GM19397 (cell line): ENCODE measurements at regions not wholly inside any gene's neighbourhood (a gene's known extent, or its start where the extent isn't known, plus 50 kb on each side); places are given as distances from the start of the nearest gene placed in this dataset.

Source experiments
- ATAC-seq: cut with Tn5 transposase; IDR thresholded peaks from one replicate; pipeline ENCODE4 v1.9.1; 2021; ENCODE audit warnings: mild to moderate bottlenecking, moderate library complexity; ENCODE audit not compliant: unreplicated experiment

DNA sequence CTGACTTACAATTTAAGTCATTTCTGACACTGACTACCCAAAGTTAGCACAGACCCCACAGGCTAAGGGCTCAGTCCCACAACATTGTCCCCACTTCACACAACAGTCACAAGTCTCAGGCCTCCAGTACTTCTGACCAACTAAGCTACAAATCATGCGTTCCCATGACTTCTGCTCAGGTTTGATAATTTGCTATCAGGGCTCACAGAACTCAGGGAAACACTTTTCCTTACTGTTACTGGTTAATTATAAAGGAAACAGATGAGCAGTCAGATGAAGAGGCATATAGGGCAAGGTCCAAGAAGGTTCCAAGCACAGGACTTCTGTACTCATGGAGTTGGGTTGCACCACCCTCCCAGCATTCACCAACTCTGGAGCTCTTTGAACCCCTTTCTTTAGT is 151.2 kb upstream of the TNR start:
- no peak for ATAC-seq

GRCh38 chr1:175893192-175893591 is 149.8 kb upstream of the TNR start:
- ATAC-seq, result no peak

GRCh38 chr1:175892686-175893085 is 149.3 kb upstream of the TNR start:
- no peak for ATAC-seq

DNA sequence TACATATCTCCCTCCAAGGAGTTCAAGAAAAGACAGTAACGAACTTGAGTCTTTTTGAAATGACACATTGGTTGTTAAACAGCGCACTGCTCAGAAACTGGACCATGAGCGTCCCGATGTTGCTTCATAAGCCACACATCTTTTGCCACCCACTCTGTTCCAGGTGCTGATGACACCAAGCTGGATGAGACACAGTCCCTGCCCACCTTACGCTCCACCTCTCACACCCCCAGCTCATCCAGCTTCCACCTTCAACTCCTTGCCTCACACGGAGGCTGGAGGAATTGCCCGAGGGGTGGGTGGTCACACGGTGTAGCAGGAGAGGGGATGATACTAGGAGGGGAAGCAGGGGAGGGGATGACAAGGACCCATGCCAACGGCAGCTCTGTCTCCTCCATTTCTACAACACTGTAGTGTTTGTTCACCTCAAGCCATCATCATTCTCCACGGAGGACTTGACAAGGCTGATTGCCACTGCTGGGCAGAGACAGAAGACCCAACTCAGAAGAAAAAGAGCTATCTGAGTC is 148.5 kb upstream of the TNR start:
- ATAC-seq, result no peak

GRCh38 chr1:175890958-175891357 is 147.6 kb upstream of the TNR start:
- ATAC-seq, result no peak

- no peak for ATAC-seq
Measured at GRCh38 chr1:175889848-175890247, 146.5 kb upstream of the TNR start.

DNA sequence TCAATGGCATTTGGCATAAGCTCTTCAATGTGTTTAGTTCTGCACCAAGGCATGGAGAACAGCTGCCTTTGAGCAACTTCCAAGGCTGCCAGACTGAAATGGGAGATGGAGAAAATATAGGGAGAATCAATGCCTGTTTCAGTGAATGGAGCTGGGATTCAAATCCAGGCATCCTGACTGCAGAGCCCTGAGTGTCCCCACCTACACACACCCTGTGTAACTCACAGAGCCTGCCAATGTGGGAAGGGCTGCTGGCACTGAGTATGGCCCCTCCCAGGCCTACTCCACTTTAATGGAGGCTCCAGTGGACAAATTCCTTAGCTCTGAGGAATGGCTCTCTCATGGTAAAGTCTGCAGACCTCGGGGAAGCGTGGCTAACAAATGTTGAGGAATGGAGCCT is 145.6 kb upstream of the TNR start:
- ATAC-seq, result no peak

DNA sequence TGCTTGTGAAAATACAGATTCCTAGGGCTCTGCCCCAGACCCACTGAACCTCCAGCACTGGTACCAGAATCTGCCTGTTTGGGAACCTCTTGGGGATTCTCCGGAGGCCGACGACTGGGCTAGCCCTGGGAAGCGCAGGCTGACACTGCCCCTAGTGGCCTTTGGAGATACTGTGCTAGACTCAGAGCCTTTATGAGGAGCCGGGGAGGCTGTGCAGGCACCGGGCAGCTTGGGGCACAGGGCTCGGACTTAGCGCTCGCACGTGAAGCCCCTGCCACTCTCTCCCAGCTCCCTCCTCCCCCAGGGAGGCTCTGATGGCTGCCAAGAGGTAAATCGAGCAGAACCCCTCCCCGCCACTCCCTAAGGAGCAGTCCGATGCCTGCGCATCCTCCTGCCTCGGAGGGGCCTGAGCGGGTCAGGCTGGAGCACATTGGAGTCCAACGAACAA is 144.6 kb upstream of the TNR start:
- peak; percentile 82 for ATAC-seq

- no peak for ATAC-seq
Measured at GRCh38 chr1:175887521-175887920, 144.1 kb upstream of the TNR start.

GRCh38 chr1:175885326-175885725 is 141.9 kb upstream of the TNR start:
- no peak for ATAC-seq

GRCh38 chr1:175884369-175884768 is 141.0 kb upstream of the TNR start:
- ATAC-seq, result no peak

DNA sequence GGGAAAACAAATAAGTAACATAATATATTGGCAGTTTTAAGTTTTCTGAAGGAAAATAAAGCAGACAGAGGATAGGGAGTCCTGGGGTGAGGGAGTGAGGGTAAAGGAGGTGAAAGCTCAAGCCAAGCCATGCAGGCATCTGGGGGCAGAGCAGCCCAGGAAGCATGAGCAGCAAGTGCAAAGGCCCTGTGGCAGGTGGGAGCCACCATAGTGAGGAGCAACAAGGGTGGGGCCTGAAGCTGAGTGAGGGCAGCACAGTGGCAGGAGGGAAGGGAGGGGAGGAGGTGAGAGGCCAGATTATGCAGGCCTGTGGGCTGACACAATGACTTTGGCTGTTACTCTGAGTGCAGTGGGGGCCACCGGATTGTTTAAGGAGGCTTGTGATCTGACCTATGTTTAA is 138.8 kb upstream of the TNR start:
- ATAC-seq, result no peak

DNA sequence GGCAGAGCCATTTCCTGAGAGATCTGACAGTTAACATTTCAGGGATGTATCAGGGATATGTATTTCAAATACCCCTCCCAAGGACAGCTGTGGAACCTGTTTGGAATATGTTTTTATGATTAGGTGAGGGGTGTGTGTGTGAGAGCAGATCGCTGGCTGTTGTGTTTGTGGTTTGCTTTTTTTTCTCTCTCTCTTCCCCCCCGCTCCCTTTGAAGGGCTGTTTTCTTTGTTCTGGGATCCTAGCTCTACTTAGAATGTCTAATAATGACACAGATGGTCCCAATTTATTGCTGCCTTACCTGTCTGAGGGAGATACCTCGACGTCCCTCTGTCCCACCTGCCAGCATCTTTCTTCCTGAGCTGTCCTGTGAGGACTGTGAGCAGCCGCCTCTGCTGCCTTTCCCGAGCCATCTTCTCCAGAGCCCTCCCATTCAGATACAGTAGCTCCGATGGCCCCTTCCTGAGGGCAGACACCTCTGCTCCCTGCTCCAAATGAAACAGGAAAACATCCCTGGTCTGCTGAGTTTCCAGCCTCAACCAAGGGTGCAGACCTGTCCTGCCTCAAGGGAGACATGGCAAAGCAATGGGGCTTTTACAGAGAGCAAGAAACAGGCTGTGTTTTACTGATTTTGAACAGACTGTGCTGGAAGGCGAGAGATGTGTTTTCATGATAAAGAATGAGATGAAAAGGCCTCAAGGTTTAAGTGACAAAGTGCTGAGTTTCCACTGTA is 138.0 kb upstream of the TNR start:
- ATAC-seq, result no peak

GRCh38 chr1:175878775-175879174 is 135.4 kb upstream of the TNR start:
- no peak for ATAC-seq

- ATAC-seq, result no peak
Measured at GRCh38 chr1:175877939-175878737, 134.7 kb upstream of the TNR start.

DNA sequence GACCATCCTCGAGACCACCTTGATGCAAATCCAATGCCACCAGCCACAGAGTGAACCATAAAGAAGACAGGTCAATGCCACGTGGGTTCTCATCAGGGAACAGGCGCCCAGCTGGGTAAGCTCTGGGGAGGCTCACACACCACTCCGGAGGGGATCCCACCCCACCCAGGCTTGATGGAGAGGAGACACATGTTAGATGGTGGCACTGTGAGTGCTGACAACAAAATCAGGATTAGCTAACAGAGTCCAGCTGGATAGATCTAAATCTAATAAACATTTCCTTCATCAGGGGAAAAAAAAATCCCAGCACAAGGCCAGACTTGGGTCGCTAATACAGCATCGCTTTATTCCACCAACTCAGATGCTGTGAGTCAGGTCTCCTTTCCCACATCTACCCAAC is 132.2 kb upstream of the TNR start:
- ATAC-seq, result no peak

GRCh38 chr1:175874081-175874480 is 130.7 kb upstream of the TNR start:
- ATAC-seq, result no peak

- no peak for ATAC-seq
Measured at GRCh38 chr1:175873290-175873935, 130.0 kb upstream of the TNR start.

DNA sequence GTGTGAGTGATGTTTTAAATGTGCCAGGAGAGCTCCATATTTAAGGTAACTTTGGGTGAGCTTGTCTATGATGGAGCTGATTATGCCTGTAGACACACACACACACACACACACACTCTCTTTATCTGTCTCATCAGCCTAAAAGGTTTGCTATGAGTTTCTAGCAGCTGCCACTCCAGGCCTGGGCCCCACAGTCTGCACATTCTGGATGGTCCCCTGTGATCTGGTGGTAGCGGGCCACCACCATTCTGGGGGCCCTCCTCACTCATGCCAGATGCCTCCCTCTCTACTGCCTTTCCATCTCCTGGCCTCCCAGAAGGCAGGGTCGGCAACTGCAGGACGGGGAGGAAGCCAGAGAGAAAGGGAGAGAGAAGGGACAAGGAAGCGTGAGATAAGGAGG is 129.2 kb upstream of the TNR start:
- no peak for ATAC-seq

DNA sequence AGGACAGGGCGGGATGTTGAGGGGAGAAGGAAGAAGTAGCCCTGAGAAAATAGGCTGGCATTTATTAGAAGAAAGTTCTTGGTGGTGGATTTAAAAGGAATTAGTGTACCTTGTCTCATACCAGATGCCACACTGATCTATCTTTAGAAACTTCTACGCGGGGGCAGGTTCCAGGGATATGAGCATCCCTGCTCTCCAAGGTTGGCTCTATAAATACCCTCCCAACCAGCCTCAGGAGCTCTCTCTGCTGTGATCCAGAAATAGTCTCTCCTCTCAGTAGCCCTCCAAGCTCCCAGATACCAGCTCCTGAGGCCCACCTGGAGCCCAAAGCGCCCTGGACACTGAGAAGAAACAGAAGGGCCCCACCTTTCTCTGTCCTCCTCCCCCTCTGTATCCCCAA is 128.3 kb upstream of the TNR start:
- no peak for ATAC-seq

DNA sequence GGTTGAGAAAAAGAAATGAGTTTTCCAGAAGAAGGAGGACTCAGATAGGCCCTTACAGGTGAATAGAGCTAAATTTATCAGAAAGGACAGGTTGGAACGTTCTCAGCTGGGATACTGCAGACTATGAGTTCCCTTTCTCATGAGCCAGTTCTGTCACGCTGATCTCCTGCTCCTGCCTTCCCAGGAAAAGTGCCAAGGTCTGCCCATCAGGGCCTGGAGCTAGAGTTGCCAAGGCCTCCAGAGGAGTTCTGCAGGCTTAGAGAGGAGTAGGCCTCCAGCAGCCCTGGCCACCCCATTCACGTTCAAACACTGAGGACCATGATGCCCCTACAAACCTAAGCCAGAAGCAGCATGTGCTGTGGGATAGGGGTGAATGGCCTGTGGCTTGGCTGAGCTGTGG is 126.8 kb upstream of the TNR start:
- ATAC-seq, result no peak

GRCh38 chr1:175866776-175867175 is 123.4 kb upstream of the TNR start:
- no peak for ATAC-seq
